HepG2 (cell line): ENCODE measurements at regions not wholly inside any gene's neighbourhood (a gene's known extent, or its start where the extent isn't known, plus 50 kb on each side); places are given as distances from the start of the nearest gene placed in this dataset.

Source experiments
- ATAC-seq: fragments of 200-7000 bp; cut with Tn5 transposase; 3 replicates; pipeline ENCODE4 v1.9.1; 2020; ENCODE audit warnings: mild to moderate bottlenecking, moderate library complexity
- BruUV-seq: library from RNA; stranded (reverse); fragments of 400-500 nt; replicated peaks from 2 replicates; lab custom pipeline; 2021; lab: Mats Ljungman, UMichigan
- CTCF ChIA-PET: fragments of 300-600 bp; formaldehyde crosslinking; extraction: SDS; loops from one replicate; lab custom pipeline; 2021; ENCODE audit warnings: low total read pairs, inconsistent platforms, low intra/inter-chr PET ratio; lab: Yijun Ruan, JAX
- POLR2A ChIA-PET: fragments of 350-600 bp; sonication (Branson Sonifier 250); formaldehyde crosslinking; loops from one replicate; lab custom pipeline; 2020; ENCODE audit warnings: antibody characterized with exemption, inconsistent platforms; lab: Yijun Ruan, JAX
- DNase-seq: peaks from one replicate; pipeline ENCODE4 v3.0.0-alpha.2; 2015; ENCODE audit warnings: low spot score
- FAIRE-seq: peaks from 3 replicates; lab custom pipeline; 2011; peaks lifted over from hg19 to GRCh38; lab: Jason Lieb, UNC
- H2AFZ ChIP-seq: one replicate; pipeline ENCODE4 v1.6.1; 2011; ENCODE audit warnings: low read length, inconsistent platforms
- H3K27ac ChIP-seq: fragments of 300-600 bp; 3 replicates; pipeline ENCODE4 v1.8.0; 2011; ENCODE audit warnings: mixed run types, mild to moderate bottlenecking, mixed read lengths, low read length, inconsistent platforms; ENCODE audit not compliant: insufficient read depth; ENCODE audit errors: extremely low read length
- H3K27me3 ChIP-seq, 2 experiments: fragments of 200-600 bp in 1 of 2; 2 replicates in 1 of 2; 3 replicates in 1 of 2; pipeline versions ENCODE4 v1.6.0 to v1.8.0; 2011; ENCODE audit warnings: low read length in 2 of 2, mild to moderate bottlenecking in 2 of 2, moderate library complexity in 2 of 2, inconsistent platforms in 1 of 2; ENCODE audit not compliant: insufficient read depth in 2 of 2, control insufficient read depth in 1 of 2
- H3K36me3 ChIP-seq, 2 experiments: fragments of 200-600 bp in 1 of 2; replicated peaks in 1 of 2; 2 replicates in 1 of 2; 3 replicates in 1 of 2; pipeline versions ENCODE4 v1.5.1 to v1.8.0; 2011; ENCODE audit warnings: low read length in 2 of 2, inconsistent platforms in 1 of 2; ENCODE audit not compliant: insufficient read depth in 2 of 2, control insufficient read depth in 1 of 2
- H3K4me1 ChIP-seq: 2 replicates; pipeline ENCODE4 v1.5.1; 2012; ENCODE audit warnings: low read length, inconsistent platforms; ENCODE audit not compliant: insufficient read depth
- H3K4me2 ChIP-seq: 2 replicates; pipeline ENCODE4 v1.6.0; 2011; ENCODE audit warnings: low read depth, low read length, inconsistent platforms
- H3K4me3 ChIP-seq, 3 experiments: fragments of 200-600 bp in 1 of 3; sonication (generic), shearing (Covaris generic) in 1 of 3; replicated peaks in 1 of 3; 2 replicates each; pipeline ENCODE4 v1.5.1; 2011 to 2016; ENCODE audit warnings: low read length in 3 of 3, inconsistent platforms in 2 of 3, low read depth in 2 of 3, mild to moderate bottlenecking in 2 of 3, control low read depth in 1 of 3, mixed read lengths in 1 of 3; ENCODE audit not compliant: insufficient read depth in 1 of 3
- H3K79me2 ChIP-seq: one replicate; pipeline ENCODE4 v1.6.1; 2011; ENCODE audit warnings: low read length, inconsistent platforms; ENCODE audit not compliant: insufficient read depth
- H3K9ac ChIP-seq: 2 replicates; pipeline ENCODE4 v1.6.0; 2011; ENCODE audit warnings: mild to moderate bottlenecking, low read depth, low read length, inconsistent platforms; ENCODE audit not compliant: insufficient read depth
- H3K9me3 ChIP-seq: 2 replicates; pipeline ENCODE4 v1.5.1; 2012; ENCODE audit warnings: mild to moderate bottlenecking, low read length
- H4K20me1 ChIP-seq: 2 replicates; pipeline ENCODE4 v1.6.0; 2011; ENCODE audit warnings: inconsistent platforms, mild to moderate bottlenecking, low read length, moderate library complexity; ENCODE audit not compliant: insufficient read depth
- E2F5 ChIP-seq: sonication (generic); formaldehyde crosslinking; conservative IDR thresholded peaks from 2 replicates; pipeline ENCODE4 v1.4.0; 2020; ENCODE audit warnings: missing genetic modification reagents
- FOSL1 ChIP-seq: sonication (generic); formaldehyde crosslinking; IDR thresholded peaks from 2 replicates; pipeline ENCODE4 v1.9.0; 2021; ENCODE audit warnings: missing genetic modification reagents, borderline replicate concordance
- KLF9 ChIP-seq: IDR thresholded peaks from 2 replicates; pipeline ENCODE4 v1.6.1; 2016; ENCODE audit warnings: low read depth
- MTA1 ChIP-seq: sonication (generic); formaldehyde crosslinking; IDR thresholded peaks from 2 replicates; pipeline ENCODE4 v1.4.0; 2020; ENCODE audit warnings: missing genetic modification reagents, mild to moderate bottlenecking, borderline replicate concordance
- MTA3 ChIP-seq: sonication (generic); formaldehyde crosslinking; IDR thresholded peaks from 2 replicates; pipeline ENCODE4 v1.4.0; 2020; ENCODE audit warnings: missing genetic modification reagents
- MXD4 ChIP-seq: IDR thresholded peaks from 2 replicates; pipeline ENCODE4 v1.6.1; 2016; ENCODE audit warnings: mild to moderate bottlenecking, missing biosample characterization, missing genetic modification reagents
- NFRKB ChIP-seq: fragments of 450-650 bp; IDR thresholded peaks from 2 replicates; pipeline ENCODE4 v1.6.1; 2017
- NR2F1 ChIP-seq, 2 experiments: fragments of 450-650 bp in 1 of 2; formaldehyde crosslinking in 1 of 2; IDR thresholded peaks; 2 replicates each; pipeline versions ENCODE4 v1.5.0 to v1.6.1; 2016 to 2020; ENCODE audit warnings: mild to moderate bottlenecking in 1 of 2, missing compliant biosample characterization in 1 of 2, missing genetic modification reagents in 1 of 2, moderate library complexity in 1 of 2
- POLR2AphosphoS2 ChIP-seq: IDR thresholded peaks from 2 replicates; pipeline ENCODE4 v1.6.1; 2011; ENCODE audit warnings: low read depth, low read length, improper control_type of control experiment
- RXRB ChIP-seq: IDR thresholded peaks from 2 replicates; pipeline ENCODE4 v1.6.1; 2016; ENCODE audit warnings: borderline replicate concordance, missing genetic modification reagents, missing compliant biosample characterization
- SAP130 ChIP-seq: IDR thresholded peaks from 2 replicates; pipeline ENCODE4 v1.6.1; 2016; ENCODE audit warnings: low read depth
- SRY ChIP-seq: sonication (generic); formaldehyde crosslinking; IDR thresholded peaks from 2 replicates; pipeline ENCODE4 v1.8.0; 2022; ENCODE audit warnings: mild to moderate bottlenecking, missing genetic modification reagents
- YEATS2 ChIP-seq: sonication (generic); formaldehyde crosslinking; IDR thresholded peaks from 2 replicates; pipeline ENCODE4 v1.4.0; 2020; ENCODE audit warnings: missing genetic modification reagents, borderline replicate concordance
- ZFX ChIP-seq: sonication (generic); formaldehyde crosslinking; IDR thresholded peaks from 2 replicates; pipeline ENCODE4 v1.4.0; 2020; ENCODE audit warnings: mild to moderate bottlenecking, low read depth, missing genetic modification reagents, moderate library complexity
- ZNF121 ChIP-seq: sonication (generic); formaldehyde crosslinking; IDR thresholded peaks from 2 replicates; pipeline ENCODE4 v1.5.0; 2020; ENCODE audit warnings: mild to moderate bottlenecking, missing genetic modification reagents
- ZNF343 ChIP-seq: sonication (generic); formaldehyde crosslinking; IDR thresholded peaks from 2 replicates; pipeline ENCODE4 v1.4.0; 2020; ENCODE audit warnings: mild to moderate bottlenecking, missing genetic modification reagents
- ZNF431 ChIP-seq: sonication (generic); formaldehyde crosslinking; IDR thresholded peaks from 2 replicates; pipeline ENCODE4 v1.9.0; 2022; ENCODE audit warnings: missing genetic modification reagents, low read depth, mild to moderate bottlenecking, borderline replicate concordance
- ZNF569 ChIP-seq: sonication (generic); formaldehyde crosslinking; IDR thresholded peaks from 2 replicates; pipeline ENCODE4 v1.5.0; 2020; ENCODE audit warnings: mild to moderate bottlenecking, missing genetic modification reagents, moderate library complexity, borderline replicate concordance
- ZNF773 ChIP-seq: sonication (generic); formaldehyde crosslinking; IDR thresholded peaks from 2 replicates; pipeline ENCODE4 v1.4.0; 2020; ENCODE audit warnings: missing genetic modification reagents, borderline replicate concordance
- WGBS: methylation state at CpG from one replicate; pipeline ENCODE4 v1.1.6; 2017; ENCODE audit warnings: low lambda C conversion rate; 5-methylcytosine and 5-hydroxymethylcytosine counted together
- in situ Hi-C: cut with HindIII; loops from 2 replicates; pipeline ENCODE4 v1.10.0; 2017; ENCODE audit warnings: low pct_unique_long_range_greater_than_20kb; ENCODE audit not compliant: extremely low pct_ligation_motif_present
- intact Hi-C: fragments of 100-400 bp; cut with micrococcal nuclease; formaldehyde crosslinking; loops from one replicate; pipeline ENCODE4 v1.10.0; 2022; ENCODE audit not compliant: unreplicated experiment
- TF ChIP-seq, protein P1 (sequence below): sonication (generic); IDR thresholded peaks from 2 replicates; pipeline ENCODE4 v1.6.1; 2016; ENCODE audit warnings: low read depth, borderline replicate concordance
- TF ChIP-seq, protein P2 (sequence below): sonication (generic); formaldehyde crosslinking; IDR thresholded peaks from 2 replicates; pipeline ENCODE4 v1.5.1; 2020; ENCODE audit warnings: missing genetic modification reagents, mild to moderate bottlenecking, borderline replicate concordance

DNA sequence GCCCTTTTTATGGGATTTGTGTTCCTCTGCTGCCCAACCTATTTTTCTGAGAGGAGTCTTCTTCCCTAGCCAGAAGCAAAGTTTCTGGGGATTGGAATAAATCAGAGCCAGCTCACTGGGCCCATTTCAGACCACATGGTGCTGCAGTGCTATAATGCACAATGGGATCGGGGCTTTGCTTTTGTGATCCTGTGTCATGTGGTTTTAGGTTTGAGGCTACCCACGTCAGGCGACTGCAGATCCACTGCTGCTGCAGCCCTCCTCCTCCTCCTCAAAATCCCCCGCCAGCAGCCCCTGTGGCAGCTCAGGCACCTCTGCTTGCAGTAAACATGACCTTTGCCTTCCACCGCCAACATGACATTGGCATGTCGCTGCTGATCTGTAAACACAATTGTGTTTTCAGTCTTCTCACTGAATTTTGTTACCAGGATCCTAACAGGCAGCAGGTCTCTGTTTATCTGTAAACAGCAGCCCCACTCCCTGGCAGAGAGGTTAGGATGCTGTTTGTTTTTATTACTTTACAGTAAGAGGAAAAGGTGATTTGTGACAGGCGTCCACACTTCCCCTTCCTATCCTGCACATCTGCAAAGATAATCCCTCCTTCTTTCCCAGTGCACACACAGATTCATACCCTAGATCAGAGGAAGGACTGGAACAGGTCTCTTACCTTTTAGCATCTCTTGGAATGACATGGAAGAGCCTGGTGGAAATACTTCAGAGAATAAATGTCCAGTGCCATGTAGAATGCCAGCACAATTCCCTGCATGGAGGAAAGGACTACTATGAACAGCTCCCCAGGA, 130.8 kb downstream of the FOXI3 start:
- ChIA-PET POLR2A (no interaction called here), CTCF (no interaction called here)
- H4K20me1 ChIP-seq: no peaks in the 10 kb centered on the region
- in situ Hi-C loops (no loop called here), intact Hi-C loops (no loop called here)
- no peaks in the 10 kb centered on the region for H3K79me2 ChIP-seq
- DNase-seq: peak; percentile 65
- H3K4me3 ChIP-seq: no peak overlapping the region
- no peaks in the 10 kb centered on the region for H3K36me3 ChIP-seq
- 0% methylated on average over 7 of the region's 7 CpGs for WGBS
- no TSS peak for BruUV-seq
- H3K27me3 ChIP-seq: peaks cover 0 to 6% of the 10 kb centered on the region in 2 experiments; a peak in 2 of 5 replicates
- peak; percentile 96 for ATAC-seq
- peak; percentile 57 for FAIRE-seq
- no peak overlapping the region for H2AFZ ChIP-seq
- no peaks in the 10 kb centered on the region for H3K9me3 ChIP-seq
- H3K9ac ChIP-seq: no peak overlapping the region
- H3K4me1 ChIP-seq: peaks cover 15% of the 10 kb centered on the region
- H3K27ac ChIP-seq: no peak overlapping the region
- peak overlapping the region; percentile 63 for H3K4me2 ChIP-seq
- TF ChIP-seq ZNF121 (CRISPR knock-in tag) (no peak), NR2F1 (CRISPR knock-in tag; IDR thresholded peaks at IDR 0.05) (peak; percentile 88 to 94), YEATS2 (CRISPR knock-in tag) (no peak), MXD4 (CRISPR knock-in tag) (no peak), RXRB (peak; percentile 88), E2F5 (CRISPR knock-in tag) (no peak), ZNF773 (CRISPR knock-in tag) (no peak), MTA3 (CRISPR knock-in tag) (no peak), ZFX (CRISPR knock-in tag) (no peak), FOSL1 (no peak), SAP130 (CRISPR knock-in tag) (peak; percentile 52; the same call in 1 of the 2 replicates), KLF9 (no peak), SRY (CRISPR knock-in tag) (no peak), ZNF569 (CRISPR knock-in tag) (no peak), ZNF431 (CRISPR knock-in tag) (0 out of 2 replicates have a peak, but pooled peaks have one; percentile 39), MTA1 (CRISPR knock-in tag) (peak; percentile 23; the same call in 1 of the 2 replicates), ZNF343 (CRISPR knock-in tag) (no peak), NFRKB (no peak), POLR2AphosphoS2 (no peak)
- TF ChIP-seq, protein P1, sequence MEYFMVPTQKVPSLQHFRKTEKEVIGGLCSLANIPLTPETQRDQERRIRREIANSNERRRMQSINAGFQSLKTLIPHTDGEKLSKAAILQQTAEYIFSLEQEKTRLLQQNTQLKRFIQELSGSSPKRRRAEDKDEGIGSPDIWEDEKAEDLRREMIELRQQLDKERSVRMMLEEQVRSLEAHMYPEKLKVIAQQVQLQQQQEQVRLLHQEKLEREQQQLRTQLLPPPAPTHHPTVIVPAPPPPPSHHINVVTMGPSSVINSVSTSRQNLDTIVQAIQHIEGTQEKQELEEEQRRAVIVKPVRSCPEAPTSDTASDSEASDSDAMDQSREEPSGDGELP: no peak
- TF ChIP-seq, protein P2, sequence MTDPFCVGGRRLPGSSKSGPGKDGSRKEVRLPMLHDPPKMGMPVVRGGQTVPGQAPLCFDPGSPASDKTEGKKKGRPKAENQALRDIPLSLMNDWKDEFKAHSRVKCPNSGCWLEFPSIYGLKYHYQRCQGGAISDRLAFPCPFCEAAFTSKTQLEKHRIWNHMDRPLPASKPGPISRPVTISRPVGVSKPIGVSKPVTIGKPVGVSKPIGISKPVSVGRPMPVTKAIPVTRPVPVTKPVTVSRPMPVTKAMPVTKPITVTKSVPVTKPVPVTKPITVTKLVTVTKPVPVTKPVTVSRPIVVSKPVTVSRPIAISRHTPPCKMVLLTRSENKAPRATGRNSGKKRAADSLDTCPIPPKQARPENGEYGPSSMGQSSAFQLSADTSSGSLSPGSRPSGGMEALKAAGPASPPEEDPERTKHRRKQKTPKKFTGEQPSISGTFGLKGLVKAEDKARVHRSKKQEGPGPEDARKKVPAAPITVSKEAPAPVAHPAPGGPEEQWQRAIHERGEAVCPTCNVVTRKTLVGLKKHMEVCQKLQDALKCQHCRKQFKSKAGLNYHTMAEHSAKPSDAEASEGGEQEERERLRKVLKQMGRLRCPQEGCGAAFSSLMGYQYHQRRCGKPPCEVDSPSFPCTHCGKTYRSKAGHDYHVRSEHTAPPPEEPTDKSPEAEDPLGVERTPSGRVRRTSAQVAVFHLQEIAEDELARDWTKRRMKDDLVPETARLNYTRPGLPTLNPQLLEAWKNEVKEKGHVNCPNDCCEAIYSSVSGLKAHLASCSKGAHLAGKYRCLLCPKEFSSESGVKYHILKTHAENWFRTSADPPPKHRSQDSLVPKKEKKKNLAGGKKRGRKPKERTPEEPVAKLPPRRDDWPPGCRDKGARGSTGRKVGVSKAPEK (CRISPR knock-in tag): 0 out of 2 replicates have a peak, but pooled peaks have one; percentile 76
